GM06990 (cell line): ENCODE measurements at regions not wholly inside any gene's neighbourhood (a gene's known extent, or its start where the extent isn't known, plus 50 kb on each side); places are given as distances from the start of the nearest gene placed in this dataset.

Experiments
- DNase-seq: peaks from one replicate; pipeline ENCODE4 v3.0.0-alpha.2; 2011; ENCODE audit not compliant: insufficient read length; ENCODE audit errors: extremely low read depth
- H3K27me3 ChIP-seq: replicated peaks from 2 replicates; pipeline ENCODE4 v1.6.0; 2011; ENCODE audit warnings: low read length; ENCODE audit not compliant: control insufficient read depth, insufficient read depth
- H3K36me3 ChIP-seq: 2 replicates; pipeline ENCODE4 v1.5.1; 2011; ENCODE audit warnings: low read length; ENCODE audit not compliant: control insufficient read depth, insufficient read depth
- H3K4me3 ChIP-seq: replicated peaks from 2 replicates; pipeline ENCODE4 v1.5.1; 2011; ENCODE audit warnings: low read depth, mild to moderate bottlenecking, control low read depth, low read length
- TF ChIP-seq, protein P1 (sequence below): IDR thresholded peaks from 2 replicates; pipeline ENCODE4 v1.5.1; 2011; ENCODE audit warnings: low read length, control low read depth, mild to moderate bottlenecking, inconsistent platforms; ENCODE audit not compliant: insufficient read depth, poor library complexity, severe bottlenecking

DNA sequence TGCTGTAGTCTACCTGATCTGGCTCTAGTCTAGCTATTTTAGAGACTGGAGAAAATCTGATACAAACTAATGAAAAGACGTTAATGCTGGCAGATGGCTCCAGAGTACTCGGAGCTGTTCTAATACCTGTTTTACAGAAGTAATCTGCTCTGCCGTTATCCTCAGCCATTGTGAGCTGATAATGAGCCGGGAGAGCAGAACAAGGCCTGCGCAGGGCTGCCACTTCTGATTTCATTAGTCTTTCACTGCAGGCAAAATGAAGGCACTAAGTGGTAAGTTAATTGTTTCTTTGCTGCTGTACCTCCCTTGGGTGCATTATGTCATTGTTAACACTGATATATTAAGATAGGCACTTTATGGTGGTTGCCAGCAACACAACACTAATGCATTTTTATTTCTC, 456.4 kb upstream of the PFKP start:
- Histone ChIP-seq H3K36me3 (no peaks in the 10 kb centered on the region), H3K4me3 (no peak overlapping the region), H3K27me3 (no peaks in the 10 kb centered on the region)
- DNase-seq = no peak
- TF ChIP-seq, protein P1, sequence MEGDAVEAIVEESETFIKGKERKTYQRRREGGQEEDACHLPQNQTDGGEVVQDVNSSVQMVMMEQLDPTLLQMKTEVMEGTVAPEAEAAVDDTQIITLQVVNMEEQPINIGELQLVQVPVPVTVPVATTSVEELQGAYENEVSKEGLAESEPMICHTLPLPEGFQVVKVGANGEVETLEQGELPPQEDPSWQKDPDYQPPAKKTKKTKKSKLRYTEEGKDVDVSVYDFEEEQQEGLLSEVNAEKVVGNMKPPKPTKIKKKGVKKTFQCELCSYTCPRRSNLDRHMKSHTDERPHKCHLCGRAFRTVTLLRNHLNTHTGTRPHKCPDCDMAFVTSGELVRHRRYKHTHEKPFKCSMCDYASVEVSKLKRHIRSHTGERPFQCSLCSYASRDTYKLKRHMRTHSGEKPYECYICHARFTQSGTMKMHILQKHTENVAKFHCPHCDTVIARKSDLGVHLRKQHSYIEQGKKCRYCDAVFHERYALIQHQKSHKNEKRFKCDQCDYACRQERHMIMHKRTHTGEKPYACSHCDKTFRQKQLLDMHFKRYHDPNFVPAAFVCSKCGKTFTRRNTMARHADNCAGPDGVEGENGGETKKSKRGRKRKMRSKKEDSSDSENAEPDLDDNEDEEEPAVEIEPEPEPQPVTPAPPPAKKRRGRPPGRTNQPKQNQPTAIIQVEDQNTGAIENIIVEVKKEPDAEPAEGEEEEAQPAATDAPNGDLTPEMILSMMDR = no peak

DNA sequence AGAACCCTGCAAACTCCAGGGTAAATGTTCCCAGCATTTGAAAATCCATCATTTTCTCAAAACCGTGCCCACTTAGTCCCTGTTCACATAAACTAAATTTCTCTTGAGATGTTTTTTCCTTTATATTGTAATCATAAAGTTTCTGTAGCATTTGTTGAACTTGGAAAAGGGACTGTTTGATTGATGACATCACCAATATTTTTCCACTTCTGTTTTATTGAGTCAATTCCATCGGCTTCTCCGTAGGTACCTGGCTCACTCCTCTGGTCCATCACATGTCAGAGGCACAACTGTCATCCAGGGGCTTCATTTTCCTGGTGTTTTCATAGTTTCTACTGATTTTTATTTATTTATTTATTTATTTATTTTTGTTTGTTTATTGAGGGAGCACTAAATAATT, 462.5 kb upstream of the PFKP start:
- TF ChIP-seq, protein P1 = no peak
- Histone ChIP-seq H3K4me3 (no peak overlapping the region), H3K27me3 (no peaks in the 10 kb centered on the region), H3K36me3 (no peaks in the 10 kb centered on the region)
- no peak for DNase-seq

DNA sequence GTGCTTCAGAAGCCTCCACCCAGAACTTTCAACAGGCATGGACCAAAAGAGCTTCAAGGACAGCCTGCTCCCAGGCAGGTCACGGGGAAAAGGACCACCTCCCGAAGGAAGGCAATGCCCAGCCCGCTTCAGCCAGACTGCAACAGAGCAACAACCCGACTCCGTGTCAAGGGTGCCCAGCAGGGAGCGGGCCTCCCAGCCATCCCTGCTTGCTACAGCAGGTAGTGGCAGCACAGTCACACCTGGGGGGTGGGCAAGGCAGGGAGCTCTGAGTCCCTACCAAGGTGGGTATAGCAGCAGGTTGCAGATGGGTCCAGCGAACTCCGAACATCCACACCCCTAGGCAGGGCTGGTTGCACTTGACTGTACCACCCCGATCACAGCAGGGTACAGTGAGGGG, 467.8 kb upstream of the PFKP start:
- Histone ChIP-seq H3K36me3 (no peaks in the 10 kb centered on the region), H3K4me3 (no peak overlapping the region), H3K27me3 (no peaks in the 10 kb centered on the region)
- TF ChIP-seq, protein P1 = no peak
- no peak for DNase-seq

DNA sequence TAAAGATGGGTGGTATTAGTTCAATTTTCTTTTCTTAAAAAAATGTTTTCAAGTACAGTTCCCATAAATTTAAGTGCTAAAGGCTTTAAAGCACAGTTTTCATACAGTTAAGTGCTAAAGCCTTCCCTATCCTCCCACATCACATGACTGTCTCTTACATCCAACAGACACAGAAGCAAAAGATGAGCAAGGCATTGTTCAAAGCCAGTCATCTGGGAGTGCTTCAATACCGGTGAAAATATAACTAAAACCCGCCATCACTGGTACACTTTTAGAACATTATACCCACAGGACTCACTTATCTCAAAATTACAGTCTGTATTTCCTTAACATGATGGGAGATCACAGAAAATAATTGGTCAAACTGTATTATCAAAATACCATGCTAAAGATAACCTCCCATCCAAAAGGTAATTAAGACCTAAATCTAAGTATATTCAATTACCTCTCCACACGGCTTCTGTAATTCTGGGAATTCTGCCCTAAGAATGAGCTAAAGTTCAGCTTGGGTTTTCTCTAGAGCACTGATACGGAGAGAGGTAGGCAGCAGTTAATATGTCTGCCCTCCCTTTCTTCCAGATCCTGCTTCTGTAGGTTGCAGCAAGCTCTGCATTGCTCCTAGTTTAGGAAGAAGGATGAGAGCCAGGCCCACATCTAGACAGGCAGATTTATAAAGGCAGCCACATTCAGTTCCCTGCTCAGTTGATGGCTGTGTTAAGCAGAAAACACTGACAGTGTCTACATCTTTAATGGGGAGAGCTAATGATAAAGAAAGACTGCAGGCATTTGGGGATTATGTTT, 474.8 kb upstream of the PFKP start:
- Histone ChIP-seq H3K36me3 (no peaks in the 10 kb centered on the region), H3K4me3 (no peak overlapping the region), H3K27me3 (no peaks in the 10 kb centered on the region)
- no peak for DNase-seq
- TF ChIP-seq, protein P1 = no peak

DNA sequence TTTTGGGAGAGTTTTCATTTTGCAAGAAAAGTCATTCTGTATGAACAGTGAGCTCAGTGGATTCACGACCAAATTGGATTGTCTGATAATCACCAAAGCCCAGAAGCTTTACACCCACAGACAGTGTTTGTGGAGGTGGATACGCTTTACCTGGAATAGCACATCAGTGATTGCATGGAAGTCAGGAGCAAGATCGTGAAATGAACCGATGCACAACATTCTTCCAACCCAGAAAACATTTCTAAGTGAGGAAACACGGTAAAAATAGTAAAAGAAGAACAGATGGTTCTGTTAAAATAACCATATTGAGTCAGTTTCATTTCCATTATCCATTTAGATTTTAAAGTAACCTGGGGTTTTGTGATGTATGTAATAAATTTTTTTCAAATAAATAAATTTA, 478.2 kb upstream of the PFKP start:
- no peak for DNase-seq
- no peaks in the 10 kb centered on the region for H3K27me3 ChIP-seq
- no peaks in the 10 kb centered on the region for H3K36me3 ChIP-seq
- TF ChIP-seq, protein P1 = no peak
- no peak overlapping the region for H3K4me3 ChIP-seq

DNA sequence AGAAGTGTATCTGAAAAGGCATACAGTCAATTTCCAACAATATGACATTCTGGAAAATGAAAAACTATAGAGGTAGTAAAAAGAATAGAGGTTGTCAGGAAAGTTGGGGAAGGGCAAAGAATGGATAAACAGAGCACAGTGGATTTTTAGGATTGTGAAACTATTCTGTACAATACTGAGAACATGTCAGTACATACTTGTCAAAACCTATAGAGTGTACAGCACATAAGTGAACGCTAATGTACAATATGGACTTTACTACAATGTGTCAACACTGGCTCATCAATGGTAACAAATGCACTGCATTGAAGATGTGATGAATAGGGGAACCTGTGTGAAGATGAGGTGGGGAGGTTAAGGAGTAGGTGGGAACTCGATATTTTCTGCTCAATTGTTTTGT, 483.0 kb upstream of the PFKP start:
- TF ChIP-seq, protein P1 = no peak
- no peak for DNase-seq
- no peaks in the 10 kb centered on the region for H3K27me3 ChIP-seq
- no peak overlapping the region for H3K4me3 ChIP-seq
- H3K36me3 ChIP-seq = no peaks in the 10 kb centered on the region
